ENCODE measurements at regions not wholly inside any gene's neighbourhood (a gene's known extent, or its start where the extent isn't known, plus 50 kb on each side); places are given as distances from the start of the nearest gene placed in this dataset.

GRCh38 chr7:49102411-49102810 is 178.1 kb downstream of the CDC14C start:
- Histone ChIP-seq H3K27me3 (no peaks in the 10 kb centered on the region), H4K20me1 (ENCODE audit: low read depth) (no peaks in the 10 kb centered on the region), H3K9ac (no peak overlapping the region), H3K4me1 (peaks cover 22% of the 10 kb centered on the region), H3K4me3 (no peak overlapping the region), H3K36me3 (no peaks in the 10 kb centered on the region), H3K9me3 (ENCODE audit: low read depth) (no peaks in the 10 kb centered on the region), H3F3A (ENCODE audit: low read depth) (peaks cover 3% of the 10 kb centered on the region), H3K27ac (no peak overlapping the region), H3K79me2 (ENCODE audit: low read depth) (no peaks in the 10 kb centered on the region), H3K4me2 (no peak overlapping the region), H2AFZ (replicated peaks) (no peak overlapping the region)
- Mint-ChIP-seq H3K9me3 (peaks cover 10% of the 10 kb centered on the region), H3K27ac (no peak overlapping the region), H3K27me3 (ENCODE audit: insufficient read depth, low read depth) (no peaks in the 10 kb centered on the region), H3K4me3 (peak overlapping the region; percentile 30), H3K36me3 (peaks cover 6% of the 10 kb centered on the region), H3K4me1 (peaks cover 22% of the 10 kb centered on the region)
- TF ChIP-seq EZH2phosphoT487 (IDR thresholded peaks at IDR 0.05) (no peak), EZH2 (IDR thresholded peaks at IDR 0.05) (no peak), CTCF (IDR thresholded peaks at IDR 0.05) (no peak)
- no peak for DNase-seq (ENCODE audit: low spot score)

- no peak for TF ChIP-seq EZH2 (IDR thresholded peaks at IDR 0.05)
- no peak for TF ChIP-seq EZH2phosphoT487 (IDR thresholded peaks at IDR 0.05)
- no peak for TF ChIP-seq CTCF (IDR thresholded peaks at IDR 0.05)
- DNase-seq (ENCODE audit: low spot score), result no peak
- H4K20me1 ChIP-seq (ENCODE audit: low read depth), result no peaks in the 10 kb centered on the region
- peaks cover 14% of the 10 kb centered on the region for H3K9me3 Mint-ChIP-seq
- H3K27me3 Mint-ChIP-seq (ENCODE audit: insufficient read depth, low read depth), result peaks cover 8% of the 10 kb centered on the region
- no peaks in the 10 kb centered on the region for H3K4me1 ChIP-seq
- no peak overlapping the region for H3K9ac ChIP-seq
- no peak overlapping the region for H3K27ac ChIP-seq
- H3K27ac Mint-ChIP-seq, result no peak overlapping the region
- H3K36me3 ChIP-seq, result no peaks in the 10 kb centered on the region
- H3K4me3 ChIP-seq, result no peak overlapping the region
- no peak overlapping the region for H2AFZ ChIP-seq (replicated peaks)
- H3K27me3 ChIP-seq, result no peaks in the 10 kb centered on the region
- no peaks in the 10 kb centered on the region for H3K79me2 ChIP-seq (ENCODE audit: low read depth)
- H3K36me3 Mint-ChIP-seq, result peaks cover 4% of the 10 kb centered on the region
- H3K4me2 ChIP-seq, result no peak overlapping the region
- H3K4me3 Mint-ChIP-seq, result no peak overlapping the region
- peaks cover 6% of the 10 kb centered on the region for H3K4me1 Mint-ChIP-seq
- H3F3A ChIP-seq (ENCODE audit: low read depth), result no peaks in the 10 kb centered on the region
- H3K9me3 ChIP-seq (ENCODE audit: low read depth), result no peaks in the 10 kb centered on the region
These were observed 187.4 kb downstream of the CDC14C start for GRCh38 chr7:49111706-49112105.

GRCh38 chr7:49112222-49112621 is 187.9 kb downstream of the CDC14C start:
- Histone ChIP-seq H3K27ac (no peak overlapping the region), H4K20me1 (ENCODE audit: low read depth) (no peaks in the 10 kb centered on the region), H2AFZ (replicated peaks) (no peak overlapping the region), H3K36me3 (no peaks in the 10 kb centered on the region), H3K9ac (no peak overlapping the region), H3K4me1 (no peaks in the 10 kb centered on the region), H3F3A (ENCODE audit: low read depth) (no peaks in the 10 kb centered on the region), H3K4me2 (no peak overlapping the region), H3K4me3 (no peak overlapping the region), H3K9me3 (ENCODE audit: low read depth) (no peaks in the 10 kb centered on the region), H3K79me2 (ENCODE audit: low read depth) (no peaks in the 10 kb centered on the region), H3K27me3 (no peaks in the 10 kb centered on the region)
- Mint-ChIP-seq H3K4me3 (no peak overlapping the region), H3K27me3 (ENCODE audit: insufficient read depth, low read depth) (peaks cover 11% of the 10 kb centered on the region), H3K27ac (no peak overlapping the region), H3K4me1 (peaks cover 6% of the 10 kb centered on the region), H3K36me3 (peaks cover 1% of the 10 kb centered on the region), H3K9me3 (peaks cover 10% of the 10 kb centered on the region)
- DNase-seq (ENCODE audit: low spot score), result no peak
- TF ChIP-seq EZH2 (IDR thresholded peaks at IDR 0.05) (no peak), EZH2phosphoT487 (IDR thresholded peaks at IDR 0.05) (no peak), CTCF (IDR thresholded peaks at IDR 0.05) (no peak)
